ENCODE measurements at regions not wholly inside any gene's neighbourhood (a gene's known extent, or its start where the extent isn't known, plus 50 kb on each side); places are given as distances from the start of the nearest gene placed in this dataset.

DNA sequence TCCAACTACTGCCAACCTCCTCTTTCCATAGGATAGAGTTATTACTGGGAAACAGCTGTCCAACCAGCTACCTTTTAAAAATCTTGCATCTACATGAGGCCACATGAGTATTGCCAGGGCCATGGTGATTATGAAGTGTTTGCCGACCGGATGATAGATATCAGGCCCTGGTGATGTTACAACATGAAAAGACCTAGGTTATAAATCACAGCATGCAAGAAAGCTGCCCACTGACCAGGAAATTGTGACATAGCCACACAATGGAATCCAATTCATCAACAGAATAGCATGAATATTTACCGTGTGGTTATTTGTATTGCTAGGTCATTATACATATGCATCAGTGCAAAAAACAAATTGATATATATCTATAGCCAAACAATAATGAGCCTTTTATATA is 517.0 kb downstream of the INHBA start:
- Histone ChIP-seq H3K4me1 (ENCODE audit: insufficient read depth) (peaks cover 10% of the 10 kb centered on the region; the same call in 1 of the 2 replicates), H3K79me2 (replicated peaks; ENCODE audit: insufficient read depth) (no peaks in the 10 kb centered on the region), H3K4me3 (no peak overlapping the region), H3K4me2 (no peak overlapping the region), H3F3A (replicated peaks; ENCODE audit: low read depth) (no peaks in the 10 kb centered on the region), H3K27me3 (ENCODE audit: insufficient read depth) (no peaks in the 10 kb centered on the region), H2AFZ (no peak overlapping the region), H4K20me1 (replicated peaks; ENCODE audit: insufficient read depth) (no peaks in the 10 kb centered on the region), H3K9me2 (ENCODE audit: insufficient read depth) (no peaks in the 10 kb centered on the region), H3K36me3 (ENCODE audit: insufficient read depth) (no peaks in the 10 kb centered on the region), H3K27ac (ENCODE audit: low read depth) (no peak overlapping the region)
- no peak for DNase-seq (ENCODE audit: low spot score)
- H3K27ac Mint-ChIP-seq, result no peak overlapping the region
- ATAC-seq, result no peak
- H3K27me3 Mint-ChIP-seq (ENCODE audit: insufficient read depth, low read depth, poor library complexity), result peaks cover 5% of the 10 kb centered on the region
- 0 out of 3 replicates have a peak, but pooled peaks cover 3% of the 10 kb centered on the region for H3K36me3 Mint-ChIP-seq (ENCODE audit: low read depth)
- no peak overlapping the region for H3K4me3 Mint-ChIP-seq
- TF ChIP-seq, protein P1, sequence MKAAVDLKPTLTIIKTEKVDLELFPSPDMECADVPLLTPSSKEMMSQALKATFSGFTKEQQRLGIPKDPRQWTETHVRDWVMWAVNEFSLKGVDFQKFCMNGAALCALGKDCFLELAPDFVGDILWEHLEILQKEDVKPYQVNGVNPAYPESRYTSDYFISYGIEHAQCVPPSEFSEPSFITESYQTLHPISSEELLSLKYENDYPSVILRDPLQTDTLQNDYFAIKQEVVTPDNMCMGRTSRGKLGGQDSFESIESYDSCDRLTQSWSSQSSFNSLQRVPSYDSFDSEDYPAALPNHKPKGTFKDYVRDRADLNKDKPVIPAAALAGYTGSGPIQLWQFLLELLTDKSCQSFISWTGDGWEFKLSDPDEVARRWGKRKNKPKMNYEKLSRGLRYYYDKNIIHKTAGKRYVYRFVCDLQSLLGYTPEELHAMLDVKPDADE (IDR thresholded peaks at IDR 0.05), result no peak
- no peak for TF ChIP-seq POLR2AphosphoS5 (IDR thresholded peaks at IDR 0.05; ENCODE audit: low read depth)
- TF ChIP-seq STAT1 (IDR thresholded peaks at IDR 0.05; ENCODE audit: unreplicated experiment), result no peak
- no peak for TF ChIP-seq EZH2 (IDR thresholded peaks at IDR 0.05; ENCODE audit: low read depth, unreplicated experiment)
- TF ChIP-seq, protein P2, sequence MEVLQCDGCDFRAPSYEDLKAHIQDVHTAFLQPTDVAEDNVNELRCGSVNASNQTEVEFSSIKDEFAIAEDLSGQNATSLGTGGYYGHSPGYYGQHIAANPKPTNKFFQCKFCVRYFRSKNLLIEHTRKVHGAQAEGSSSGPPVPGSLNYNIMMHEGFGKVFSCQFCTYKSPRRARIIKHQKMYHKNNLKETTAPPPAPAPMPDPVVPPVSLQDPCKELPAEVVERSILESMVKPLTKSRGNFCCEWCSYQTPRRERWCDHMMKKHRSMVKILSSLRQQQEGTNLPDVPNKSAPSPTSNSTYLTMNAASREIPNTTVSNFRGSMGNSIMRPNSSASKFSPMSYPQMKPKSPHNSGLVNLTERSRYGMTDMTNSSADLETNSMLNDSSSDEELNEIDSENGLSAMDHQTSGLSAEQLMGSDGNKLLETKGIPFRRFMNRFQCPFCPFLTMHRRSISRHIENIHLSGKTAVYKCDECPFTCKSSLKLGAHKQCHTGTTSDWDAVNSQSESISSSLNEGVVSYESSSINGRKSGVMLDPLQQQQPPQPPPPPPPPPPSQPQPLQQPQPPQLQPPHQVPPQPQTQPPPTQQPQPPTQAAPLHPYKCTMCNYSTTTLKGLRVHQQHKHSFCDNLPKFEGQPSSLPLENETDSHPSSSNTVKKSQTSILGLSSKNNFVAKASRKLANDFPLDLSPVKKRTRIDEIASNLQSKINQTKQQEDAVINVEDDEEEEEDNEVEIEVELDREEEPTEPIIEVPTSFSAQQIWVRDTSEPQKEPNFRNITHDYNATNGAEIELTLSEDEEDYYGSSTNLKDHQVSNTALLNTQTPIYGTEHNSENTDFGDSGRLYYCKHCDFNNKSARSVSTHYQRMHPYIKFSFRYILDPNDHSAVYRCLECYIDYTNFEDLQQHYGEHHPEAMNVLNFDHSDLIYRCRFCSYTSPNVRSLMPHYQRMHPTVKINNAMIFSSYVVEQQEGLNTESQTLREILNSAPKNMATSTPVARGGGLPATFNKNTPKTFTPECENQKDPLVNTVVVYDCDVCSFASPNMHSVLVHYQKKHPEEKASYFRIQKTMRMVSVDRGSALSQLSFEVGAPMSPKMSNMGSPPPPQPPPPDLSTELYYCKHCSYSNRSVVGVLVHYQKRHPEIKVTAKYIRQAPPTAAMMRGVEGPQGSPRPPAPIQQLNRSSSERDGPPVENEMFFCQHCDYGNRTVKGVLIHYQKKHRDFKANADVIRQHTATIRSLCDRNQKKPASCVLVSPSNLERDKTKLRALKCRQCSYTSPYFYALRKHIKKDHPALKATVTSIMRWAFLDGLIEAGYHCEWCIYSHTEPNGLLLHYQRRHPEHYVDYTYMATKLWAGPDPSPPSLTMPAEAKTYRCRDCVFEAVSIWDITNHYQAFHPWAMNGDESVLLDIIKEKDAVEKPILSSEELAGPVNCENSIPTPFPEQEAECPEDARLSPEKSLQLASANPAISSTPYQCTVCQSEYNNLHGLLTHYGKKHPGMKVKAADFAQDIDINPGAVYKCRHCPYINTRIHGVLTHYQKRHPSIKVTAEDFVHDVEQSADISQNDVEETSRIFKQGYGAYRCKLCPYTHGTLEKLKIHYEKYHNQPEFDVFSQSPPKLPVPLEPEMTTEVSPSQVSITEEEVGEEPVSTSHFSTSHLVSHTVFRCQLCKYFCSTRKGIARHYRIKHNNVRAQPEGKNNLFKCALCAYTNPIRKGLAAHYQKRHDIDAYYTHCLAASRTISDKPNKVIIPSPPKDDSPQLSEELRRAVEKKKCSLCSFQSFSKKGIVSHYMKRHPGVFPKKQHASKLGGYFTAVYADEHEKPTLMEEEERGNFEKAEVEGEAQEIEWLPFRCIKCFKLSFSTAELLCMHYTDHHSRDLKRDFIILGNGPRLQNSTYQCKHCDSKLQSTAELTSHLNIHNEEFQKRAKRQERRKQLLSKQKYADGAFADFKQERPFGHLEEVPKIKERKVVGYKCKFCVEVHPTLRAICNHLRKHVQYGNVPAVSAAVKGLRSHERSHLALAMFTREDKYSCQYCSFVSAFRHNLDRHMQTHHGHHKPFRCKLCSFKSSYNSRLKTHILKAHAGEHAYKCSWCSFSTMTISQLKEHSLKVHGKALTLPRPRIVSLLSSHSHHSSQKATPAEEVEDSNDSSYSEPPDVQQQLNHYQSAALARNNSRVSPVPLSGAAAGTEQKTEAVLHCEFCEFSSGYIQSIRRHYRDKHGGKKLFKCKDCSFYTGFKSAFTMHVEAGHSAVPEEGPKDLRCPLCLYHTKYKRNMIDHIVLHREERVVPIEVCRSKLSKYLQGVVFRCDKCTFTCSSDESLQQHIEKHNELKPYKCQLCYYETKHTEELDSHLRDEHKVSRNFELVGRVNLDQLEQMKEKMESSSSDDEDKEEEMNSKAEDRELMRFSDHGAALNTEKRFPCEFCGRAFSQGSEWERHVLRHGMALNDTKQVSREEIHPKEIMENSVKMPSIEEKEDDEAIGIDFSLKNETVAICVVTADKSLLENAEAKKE (CRISPR knock-in tag; IDR thresholded peaks at IDR 0.05), result no peak
- TF ChIP-seq, protein P3, sequence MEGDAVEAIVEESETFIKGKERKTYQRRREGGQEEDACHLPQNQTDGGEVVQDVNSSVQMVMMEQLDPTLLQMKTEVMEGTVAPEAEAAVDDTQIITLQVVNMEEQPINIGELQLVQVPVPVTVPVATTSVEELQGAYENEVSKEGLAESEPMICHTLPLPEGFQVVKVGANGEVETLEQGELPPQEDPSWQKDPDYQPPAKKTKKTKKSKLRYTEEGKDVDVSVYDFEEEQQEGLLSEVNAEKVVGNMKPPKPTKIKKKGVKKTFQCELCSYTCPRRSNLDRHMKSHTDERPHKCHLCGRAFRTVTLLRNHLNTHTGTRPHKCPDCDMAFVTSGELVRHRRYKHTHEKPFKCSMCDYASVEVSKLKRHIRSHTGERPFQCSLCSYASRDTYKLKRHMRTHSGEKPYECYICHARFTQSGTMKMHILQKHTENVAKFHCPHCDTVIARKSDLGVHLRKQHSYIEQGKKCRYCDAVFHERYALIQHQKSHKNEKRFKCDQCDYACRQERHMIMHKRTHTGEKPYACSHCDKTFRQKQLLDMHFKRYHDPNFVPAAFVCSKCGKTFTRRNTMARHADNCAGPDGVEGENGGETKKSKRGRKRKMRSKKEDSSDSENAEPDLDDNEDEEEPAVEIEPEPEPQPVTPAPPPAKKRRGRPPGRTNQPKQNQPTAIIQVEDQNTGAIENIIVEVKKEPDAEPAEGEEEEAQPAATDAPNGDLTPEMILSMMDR (conservative IDR thresholded peaks at IDR 0.05; ENCODE audit: low read depth in 2 of 2), result no peak
- TF ChIP-seq NANOG (IDR thresholded peaks at IDR 0.05; ENCODE audit: borderline replicate concordance), result no peak
- peaks cover 14% of the 10 kb centered on the region; the same call in 2 of the 3 replicates for H3K4me1 Mint-ChIP-seq
- H3K9me3 Mint-ChIP-seq, result no peaks in the 10 kb centered on the region

Measured in GM23338 (cell line).